A549 (cell line): ENCODE measurements at regions not wholly inside any gene's neighbourhood (a gene's known extent, or its start where the extent isn't known, plus 50 kb on each side); places are given as distances from the start of the nearest gene placed in this dataset.

Source experiments
- CEBPB ChIP-seq, 2 experiments: fragments of >200 bp in 1 of 2; sonication (Bioruptor Twin) in 1 of 2; formaldehyde crosslinking in 1 of 2; IDR thresholded peaks; 2 replicates each; pipeline ENCODE4 v1.6.1; 2012 to 2016
- CHD2 ChIP-seq: fragments of 150-350 bp; IDR thresholded peaks from 2 replicates; pipeline ENCODE4 v1.6.1; 2014; ENCODE audit warnings: low read length; ENCODE audit not compliant: partially characterized antibody
- CTCF ChIP-seq: fragments of >200 bp; sonication (Bioruptor Twin); formaldehyde crosslinking; IDR thresholded peaks from 3 replicates; pipeline ENCODE4 v1.5.1; 2016
- EP300 ChIP-seq, 2 experiments: fragments of >200 bp; sonication (Bioruptor Twin); formaldehyde crosslinking; IDR thresholded peaks; 2 replicates in 1 of 2; 3 replicates in 1 of 2; pipeline ENCODE4 v1.6.1; 2016 to 2017
- MYC ChIP-seq: IDR thresholded peaks from 2 replicates; pipeline ENCODE4 v1.6.1; 2012; ENCODE audit warnings: mild to moderate bottlenecking, inconsistent platforms, low read length, improper control_type of control experiment, borderline replicate concordance
- NFE2L2 ChIP-seq: fragments of 150-350 bp; conservative IDR thresholded peaks from 2 replicates; pipeline ENCODE4 v1.6.1; 2014; ENCODE audit warnings: low read length
- POLR2A ChIP-seq: IDR thresholded peaks from 2 replicates; pipeline ENCODE4 v1.6.1; 2012; ENCODE audit warnings: mild to moderate bottlenecking, low read length
- RAD21 ChIP-seq, 2 experiments: fragments of >200 bp in 1 of 2; sonication (Bioruptor Twin) in 1 of 2; formaldehyde crosslinking in 1 of 2; IDR thresholded peaks in 1 of 2; conservative IDR thresholded peaks in 1 of 2; 2 replicates in 1 of 2; 3 replicates in 1 of 2; pipeline ENCODE4 v1.6.1; 2012 to 2018; ENCODE audit warnings: inconsistent platforms in 1 of 2
- RFX5 ChIP-seq: fragments of 450-650 bp; IDR thresholded peaks from 2 replicates; pipeline ENCODE4 v1.7.1; 2014; ENCODE audit warnings: antibody characterized with exemption, mild to moderate bottlenecking, moderate library complexity
- SMC3 ChIP-seq: fragments of >200 bp; sonication (Bioruptor Twin); formaldehyde crosslinking; IDR thresholded peaks from 3 replicates; pipeline ENCODE4 v1.6.1; 2018; ENCODE audit warnings: inconsistent platforms
- ZFP36 ChIP-seq: fragments of 450-650 bp; IDR thresholded peaks from 2 replicates; pipeline ENCODE4 v1.6.1; 2014; ENCODE audit warnings: borderline replicate concordance; ENCODE audit not compliant: partially characterized antibody

GRCh38 chr3:44099566-44100297 is 142.0 kb upstream of the TOPAZ1 start:
- TF ChIP-seq CTCF (no peak), ZFP36 (no peak), NFE2L2 (no peak), POLR2A (no peak), RAD21 (conservative IDR thresholded peaks at IDR 0.05 in 1 of 2, IDR thresholded peaks at IDR 0.05 in 1 of 2) (no peak), MYC (no peak), CEBPB (IDR thresholded peaks at IDR 0.05) (no peak), RFX5 (no peak), EP300 (IDR thresholded peaks at IDR 0.05) (no peak), CHD2 (no peak), SMC3 (no peak)
